ENCODE measurements at regions not wholly inside any gene's neighbourhood (a gene's known extent, or its start where the extent isn't known, plus 50 kb on each side); places are given as distances from the start of the nearest gene placed in this dataset.

- no peaks in the 10 kb centered on the region for H3K4me1 Mint-ChIP-seq (ENCODE audit: low read depth)
- H3K9me3 Mint-ChIP-seq: no peaks in the 10 kb centered on the region
- no peak for TF ChIP-seq CTCF (IDR thresholded peaks at IDR 0.05)
- intact Hi-C loops (cut with micrococcal nuclease): no loop called here
- H3K27me3 Mint-ChIP-seq: no peaks in the 10 kb centered on the region
- no peaks in the 10 kb centered on the region for H3K36me3 Mint-ChIP-seq (ENCODE audit: low read depth)
- ChIA-PET POLR2A (no interaction called here), CTCF (no interaction called here)
- no peak overlapping the region for H3K27ac Mint-ChIP-seq
- ATAC-seq (no peak), DNase-seq (no peak)
- H3K4me3 Mint-ChIP-seq: no peak overlapping the region
These were observed 151.6 kb upstream of the UNC5B start for GRCh38 chr10:71060476-71061426.

- no peak for TF ChIP-seq CTCF (IDR thresholded peaks at IDR 0.05)
- H3K27ac Mint-ChIP-seq: no peak overlapping the region
- no peaks in the 10 kb centered on the region for H3K36me3 Mint-ChIP-seq (ENCODE audit: low read depth)
- intact Hi-C loops (cut with micrococcal nuclease): no loop called here
- H3K9me3 Mint-ChIP-seq: no peaks in the 10 kb centered on the region
- ATAC-seq: no peak
- ChIA-PET CTCF (no interaction called here), POLR2A (no interaction called here)
- H3K27me3 Mint-ChIP-seq: no peaks in the 10 kb centered on the region
- no peak for DNase-seq
- H3K4me3 Mint-ChIP-seq: no peak overlapping the region
- no peaks in the 10 kb centered on the region for H3K4me1 Mint-ChIP-seq (ENCODE audit: low read depth)
These were observed 150.9 kb upstream of the UNC5B start for GRCh38 chr10:71061472-71061871.

- ChIA-PET POLR2A (no interaction called here), CTCF (no interaction called here)
- no peak for ATAC-seq
- no peak for TF ChIP-seq CTCF (IDR thresholded peaks at IDR 0.05)
- no peak for DNase-seq
- Mint-ChIP-seq H3K4me1 (ENCODE audit: low read depth) (no peaks in the 10 kb centered on the region), H3K36me3 (ENCODE audit: low read depth) (no peaks in the 10 kb centered on the region), H3K27me3 (no peaks in the 10 kb centered on the region), H3K27ac (no peak overlapping the region), H3K4me3 (no peak overlapping the region), H3K9me3 (no peaks in the 10 kb centered on the region)
- intact Hi-C loops (cut with micrococcal nuclease): no loop called here
These were observed 150.2 kb upstream of the UNC5B start for GRCh38 chr10:71062156-71062555.

- H3K4me3 Mint-ChIP-seq: no peak overlapping the region
- POLR2A ChIA-PET: no interaction called here
- CTCF ChIA-PET: interaction anchor here (1.7 kb wide), 1 partner anchor 160 kb away, joined by 4 read pairs; no protein-coding TSS in a partner anchor
- H3K36me3 Mint-ChIP-seq (ENCODE audit: low read depth): no peaks in the 10 kb centered on the region
- H3K27ac Mint-ChIP-seq: no peak overlapping the region
- H3K27me3 Mint-ChIP-seq: no peaks in the 10 kb centered on the region
- intact Hi-C loops (cut with micrococcal nuclease): no loop called here
- DNase-seq (no peak), ATAC-seq (no peak)
- no peak for TF ChIP-seq CTCF (IDR thresholded peaks at IDR 0.05)
- no peaks in the 10 kb centered on the region for H3K4me1 Mint-ChIP-seq (ENCODE audit: low read depth)
- no peaks in the 10 kb centered on the region for H3K9me3 Mint-ChIP-seq
These were observed 149.0 kb upstream of the UNC5B start for GRCh38 chr10:71063401-71063800.

GRCh38 chr10:71064413-71065118 is 147.8 kb upstream of the UNC5B start:
- ChIA-PET POLR2A (interaction anchor here (0.7 kb wide), 1 partner anchor 69 kb away, joined by 3 read pairs; no protein-coding TSS in a partner anchor), CTCF (interaction anchor here (1.0 to 1.7 kb wide), 2 partner anchors 140 to 162 kb away, joined by 3 to 4 read pairs; no protein-coding TSS in a partner anchor)
- H3K4me1 Mint-ChIP-seq (ENCODE audit: low read depth): no peaks in the 10 kb centered on the region
- no peak overlapping the region for H3K4me3 Mint-ChIP-seq
- intact Hi-C loops (cut with micrococcal nuclease): no loop called here
- no peak overlapping the region for H3K27ac Mint-ChIP-seq
- no peak for TF ChIP-seq CTCF (IDR thresholded peaks at IDR 0.05)
- no peak for DNase-seq
- no peaks in the 10 kb centered on the region for H3K27me3 Mint-ChIP-seq
- no peaks in the 10 kb centered on the region for H3K36me3 Mint-ChIP-seq (ENCODE audit: low read depth)
- no peak for ATAC-seq
- no peaks in the 10 kb centered on the region for H3K9me3 Mint-ChIP-seq
